Vagina (tissue), 2 donors: ENCODE measurements at regions not wholly inside any gene's neighbourhood (a gene's known extent, or its start where the extent isn't known, plus 50 kb on each side); places are given as distances from the start of the nearest gene placed in this dataset.

Experiments used
- CTCF ChIP-seq, 3 experiments: fragments of 450-650 bp in 2 of 3; fragments of 200-600 bp in 1 of 3; sonication (generic) in 1 of 3; IDR thresholded peaks; one replicate each; pipeline ENCODE4 v1.5.1; 2017 to 2019; ENCODE audit warnings: antibody characterized with exemption in 3 of 3, mild to moderate bottlenecking in 2 of 3, moderate library complexity in 2 of 3
- POLR2A ChIP-seq, 2 donors: fragments of 450-650 bp; IDR thresholded peaks; one replicate each; pipeline ENCODE4 v1.6.1; 2017; ENCODE audit warnings: antibody characterized with exemption in 2 of 2, mild to moderate bottlenecking in 2 of 2, moderate library complexity in 2 of 2

GRCh38 chr18:44586782-44587524 is 93.7 kb upstream of the SETBP1 start:
- TF ChIP-seq CTCF (IDR thresholded peaks at IDR 0.05) (no peak), POLR2A (IDR thresholded peaks at IDR 0.05) (no peak)
